OCI-LY1 (cell line): ENCODE measurements at regions not wholly inside any gene's neighbourhood (a gene's known extent, or its start where the extent isn't known, plus 50 kb on each side); places are given as distances from the start of the nearest gene placed in this dataset.

ENCODE experiments used
- H2AFZ ChIP-seq: fragments of 200-600 bp; sonication (generic), shearing (Covaris generic); 2 replicates; pipeline ENCODE4 v1.6.0; 2014; ENCODE audit warnings: antibody characterized with exemption, mild to moderate bottlenecking, low read length
- H3F3A ChIP-seq: fragments of 200-600 bp; sonication (generic), shearing (Covaris generic); 2 replicates; pipeline ENCODE4 v1.6.0; 2014; ENCODE audit warnings: mild to moderate bottlenecking, antibody characterized with exemption, low read length, moderate library complexity; ENCODE audit not compliant: insufficient read depth
- H3K27ac ChIP-seq: fragments of 200-600 bp; sonication (generic); 2 replicates; pipeline ENCODE4 v1.5.1; 2014; ENCODE audit warnings: low read length, mixed run types, mild to moderate bottlenecking, low read depth; ENCODE audit not compliant: poor library complexity, severe bottlenecking
- H3K27me3 ChIP-seq: fragments of 200-600 bp; sonication (generic); 2 replicates; pipeline ENCODE4 v1.6.0; 2014; ENCODE audit warnings: antibody characterized with exemption, mild to moderate bottlenecking, low read length, moderate library complexity; ENCODE audit not compliant: insufficient read depth
- H3K36me3 ChIP-seq: fragments of 200-600 bp; sonication (generic); 2 replicates; pipeline ENCODE4 v1.6.1; 2014; ENCODE audit warnings: mild to moderate bottlenecking, antibody characterized with exemption, low read length, moderate library complexity, mixed read lengths; ENCODE audit not compliant: insufficient read depth
- H3K4me1 ChIP-seq: fragments of 200-600 bp; sonication (generic); 2 replicates; pipeline ENCODE4 v1.5.1; 2014; ENCODE audit warnings: mild to moderate bottlenecking, low read length, moderate library complexity; ENCODE audit not compliant: insufficient read depth, severe bottlenecking
- H3K4me2 ChIP-seq: fragments of 200-600 bp; sonication (generic), shearing (Covaris generic); 2 replicates; pipeline ENCODE4 v1.6.1; 2014; ENCODE audit warnings: low read length
- H3K4me3 ChIP-seq: fragments of 200-600 bp; sonication (generic); 2 replicates; pipeline ENCODE4 v1.5.1; 2014; ENCODE audit warnings: low read length, low read depth, mild to moderate bottlenecking, mixed read lengths; ENCODE audit not compliant: poor library complexity, severe bottlenecking
- H3K79me2 ChIP-seq: fragments of 200-600 bp; shearing (Covaris generic); 2 replicates; pipeline ENCODE4 v1.6.1; 2016; ENCODE audit warnings: mixed run types, low read length, mixed read lengths; ENCODE audit not compliant: insufficient read depth
- H3K9ac ChIP-seq: fragments of 200-600 bp; sonication (generic), shearing (Covaris generic); 2 replicates; pipeline ENCODE4 v1.6.1; 2014; ENCODE audit warnings: mild to moderate bottlenecking, low read length, mixed read lengths
- H3K9me2 ChIP-seq: fragments of 200-600 bp; sonication (generic), shearing (Covaris generic); 2 replicates; pipeline ENCODE4 v1.6.1; 2014; ENCODE audit warnings: low read depth, mild to moderate bottlenecking, low read length, mixed read lengths
- H3K9me3 ChIP-seq: fragments of 200-600 bp; shearing (Covaris generic); 2 replicates; pipeline ENCODE4 v1.6.1; 2014; ENCODE audit warnings: low read length, mixed read lengths
- H4K20me1 ChIP-seq: fragments of 200-600 bp; sonication (generic), shearing (Covaris generic); 2 replicates; pipeline ENCODE4 v1.6.0; 2016; ENCODE audit warnings: mild to moderate bottlenecking, low read length; ENCODE audit not compliant: insufficient read depth
- EZH2 ChIP-seq: fragments of 200-600 bp; sonication (generic), shearing (Covaris generic); IDR thresholded peaks from 2 replicates; pipeline ENCODE4 v1.8.0; 2017; ENCODE audit warnings: borderline replicate concordance, mixed run types, mild to moderate bottlenecking, antibody characterized with exemption, low read length, moderate library complexity, mixed read lengths
- TF ChIP-seq, protein P1 (sequence below): fragments of 200-600 bp; sonication (generic), shearing (Covaris generic); IDR thresholded peaks from 2 replicates; pipeline ENCODE4 v1.5.1; 2017; ENCODE audit warnings: mild to moderate bottlenecking, antibody characterized with exemption, low read length, moderate library complexity, mixed read lengths

GRCh38 chr12:29944269-29945000, 160.7 kb upstream of the TMTC1 start:
- Histone ChIP-seq H3K27me3 (no peaks in the 10 kb centered on the region), H2AFZ (no peak overlapping the region), H3K4me1 (no peaks in the 10 kb centered on the region), H3K9me2 (no peaks in the 10 kb centered on the region), H3K4me2 (no peak overlapping the region), H3K36me3 (no peaks in the 10 kb centered on the region), H3K4me3 (no peak overlapping the region), H3K9ac (no peak overlapping the region), H4K20me1 (no peaks in the 10 kb centered on the region), H3K27ac (no peak overlapping the region), H3F3A (no peaks in the 10 kb centered on the region), H3K79me2 (no peaks in the 10 kb centered on the region), H3K9me3 (no peaks in the 10 kb centered on the region)
- TF ChIP-seq, protein P1, sequence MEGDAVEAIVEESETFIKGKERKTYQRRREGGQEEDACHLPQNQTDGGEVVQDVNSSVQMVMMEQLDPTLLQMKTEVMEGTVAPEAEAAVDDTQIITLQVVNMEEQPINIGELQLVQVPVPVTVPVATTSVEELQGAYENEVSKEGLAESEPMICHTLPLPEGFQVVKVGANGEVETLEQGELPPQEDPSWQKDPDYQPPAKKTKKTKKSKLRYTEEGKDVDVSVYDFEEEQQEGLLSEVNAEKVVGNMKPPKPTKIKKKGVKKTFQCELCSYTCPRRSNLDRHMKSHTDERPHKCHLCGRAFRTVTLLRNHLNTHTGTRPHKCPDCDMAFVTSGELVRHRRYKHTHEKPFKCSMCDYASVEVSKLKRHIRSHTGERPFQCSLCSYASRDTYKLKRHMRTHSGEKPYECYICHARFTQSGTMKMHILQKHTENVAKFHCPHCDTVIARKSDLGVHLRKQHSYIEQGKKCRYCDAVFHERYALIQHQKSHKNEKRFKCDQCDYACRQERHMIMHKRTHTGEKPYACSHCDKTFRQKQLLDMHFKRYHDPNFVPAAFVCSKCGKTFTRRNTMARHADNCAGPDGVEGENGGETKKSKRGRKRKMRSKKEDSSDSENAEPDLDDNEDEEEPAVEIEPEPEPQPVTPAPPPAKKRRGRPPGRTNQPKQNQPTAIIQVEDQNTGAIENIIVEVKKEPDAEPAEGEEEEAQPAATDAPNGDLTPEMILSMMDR: no peak
- TF ChIP-seq EZH2: no peak

GRCh38 chr12:29943683-29944082, 159.9 kb upstream of the TMTC1 start:
- Histone ChIP-seq H3K79me2 (no peaks in the 10 kb centered on the region), H2AFZ (no peak overlapping the region), H3K9ac (no peak overlapping the region), H3K27me3 (no peaks in the 10 kb centered on the region), H3F3A (no peaks in the 10 kb centered on the region), H3K4me2 (no peak overlapping the region), H3K9me3 (no peaks in the 10 kb centered on the region), H4K20me1 (no peaks in the 10 kb centered on the region), H3K4me3 (no peak overlapping the region), H3K27ac (no peak overlapping the region), H3K9me2 (no peaks in the 10 kb centered on the region), H3K36me3 (no peaks in the 10 kb centered on the region), H3K4me1 (no peaks in the 10 kb centered on the region)
- TF ChIP-seq, protein P1: no peak
- no peak for TF ChIP-seq EZH2

GRCh38 chr12:29940811-29941210, 157.1 kb upstream of the TMTC1 start:
- no peak for TF ChIP-seq EZH2
- TF ChIP-seq, protein P1: no peak

More at GRCh38 chr12:29940811-29941210, 157.1 kb upstream of the TMTC1 start:
- Histone ChIP-seq H3K36me3 (no peaks in the 10 kb centered on the region), H3K9me2 (no peaks in the 10 kb centered on the region), H3K27ac (no peak overlapping the region), H3K4me1 (no peaks in the 10 kb centered on the region), H3K4me2 (no peak overlapping the region), H3K9ac (no peak overlapping the region), H3F3A (no peaks in the 10 kb centered on the region), H3K4me3 (no peak overlapping the region), H2AFZ (no peak overlapping the region), H4K20me1 (no peaks in the 10 kb centered on the region), H3K79me2 (no peaks in the 10 kb centered on the region), H3K27me3 (no peaks in the 10 kb centered on the region), H3K9me3 (no peaks in the 10 kb centered on the region)
